Stimulated activated naive CD8-positive, alpha-beta T cell treated with anti-CD3 and anti-CD28 coated beads, Interleukin-15, amount 100 ng/mL, for 72 hours (primary cell): ENCODE measurements at regions not wholly inside any gene's neighbourhood (a gene's known extent, or its start where the extent isn't known, plus 50 kb on each side); places are given as distances from the start of the nearest gene placed in this dataset.

Experiments used
- ATAC-seq: fragments of 150-1000 bp; cut with Tn5 transposase; 2 replicates; pipeline ENCODE4 v1.10.0; 2021; ENCODE audit warnings: mild to moderate bottlenecking, moderate library complexity
- DNase-seq, 2 donors: peaks; one replicate each; pipeline ENCODE4 v3.0.0; 2021 to 2022
- H3K27ac Mint-ChIP-seq, 2 donors: one replicate each; pipeline ENCODE4 v1.8.0; 2022; ENCODE audit warnings: mild to moderate bottlenecking in 2 of 2, mixed read lengths in 2 of 2, moderate library complexity in 2 of 2
- H3K27me3 Mint-ChIP-seq: one replicate; pipeline ENCODE4 v1.8.0; 2022; ENCODE audit warnings: mixed read lengths
- H3K4me1 Mint-ChIP-seq: one replicate; pipeline ENCODE4 v1.8.0; 2022; ENCODE audit warnings: mild to moderate bottlenecking, mixed read lengths
- H3K4me3 Mint-ChIP-seq, 2 donors: one replicate each; pipeline ENCODE4 v1.8.0; 2022; ENCODE audit warnings: mild to moderate bottlenecking in 2 of 2, mixed read lengths in 2 of 2, moderate library complexity in 1 of 2
- H3K9me3 Mint-ChIP-seq, 2 donors: one replicate each; pipeline ENCODE4 v1.8.0; 2022; ENCODE audit warnings: mixed read lengths in 2 of 2

DNA sequence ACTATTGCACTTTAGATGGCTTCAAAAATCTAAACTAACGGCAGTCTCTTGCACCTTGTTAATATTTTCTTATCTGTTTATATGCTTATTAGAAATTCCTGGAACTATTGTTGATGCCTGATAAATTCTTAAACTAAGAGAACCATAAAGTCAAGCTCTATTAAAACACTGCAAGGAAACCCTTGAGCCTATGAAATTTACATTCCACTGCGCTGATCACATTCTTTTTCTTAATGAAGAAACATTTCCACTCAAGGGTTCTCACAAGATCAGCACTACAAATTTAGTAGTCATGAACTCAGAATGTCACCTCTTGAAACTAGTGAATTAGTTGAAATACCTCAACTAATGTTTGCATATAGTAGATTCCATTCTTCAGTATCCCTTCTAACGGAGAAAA lies 331.8 kb upstream of the SLC8A1 start:
- DNase-seq (no peak), ATAC-seq (no peak)
- Mint-ChIP-seq H3K9me3 (no peaks in the 10 kb centered on the region), H3K4me1 (no peaks in the 10 kb centered on the region), H3K27ac (no peak overlapping the region), H3K27me3 (no peaks in the 10 kb centered on the region), H3K4me3 (no peak overlapping the region)

DNA sequence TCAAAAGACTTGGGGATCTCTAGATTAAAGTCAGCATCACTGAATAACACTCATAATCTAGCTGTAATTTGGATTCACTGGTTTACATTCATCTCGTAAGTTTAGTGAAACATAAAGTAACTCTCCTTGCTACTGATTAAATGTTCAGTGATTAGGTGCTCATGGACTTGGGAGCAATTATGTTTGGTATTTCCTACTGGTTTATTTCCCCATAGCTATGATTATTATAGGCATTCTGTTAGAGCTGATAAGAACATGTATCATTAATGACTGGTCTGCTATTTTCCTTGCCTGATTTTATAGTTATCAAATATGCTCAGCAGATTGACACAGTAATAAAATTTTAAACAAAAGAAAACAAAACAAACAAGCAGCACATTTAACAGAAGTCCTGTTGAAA lies 334.7 kb upstream of the SLC8A1 start:
- Mint-ChIP-seq H3K27ac (no peak overlapping the region), H3K4me1 (no peaks in the 10 kb centered on the region), H3K27me3 (no peaks in the 10 kb centered on the region), H3K9me3 (no peaks in the 10 kb centered on the region), H3K4me3 (no peak overlapping the region)
- ATAC-seq (no peak), DNase-seq (no peak)

DNA sequence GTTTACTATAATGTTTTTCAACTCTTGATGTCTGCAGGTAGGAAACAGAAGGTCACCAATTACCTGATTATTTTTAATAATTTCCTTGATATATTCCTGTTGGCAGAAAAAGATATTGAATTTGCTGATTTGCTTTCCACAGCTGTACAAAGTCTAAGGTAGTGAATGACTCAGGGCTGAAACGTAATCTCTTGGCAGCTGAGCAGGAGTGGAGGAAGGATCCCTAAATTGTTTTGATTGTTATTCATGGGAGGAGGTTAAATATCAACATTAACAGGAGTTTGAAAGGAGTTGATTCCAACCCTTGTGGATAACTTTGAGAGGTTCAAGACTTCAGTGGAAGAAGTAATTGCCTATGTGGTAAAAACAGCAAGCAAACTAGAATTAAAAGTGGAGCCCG lies 345.2 kb upstream of the SLC8A1 start:
- DNase-seq: no peak
- Mint-ChIP-seq H3K4me3 (no peak overlapping the region), H3K4me1 (no peaks in the 10 kb centered on the region), H3K27me3 (no peaks in the 10 kb centered on the region), H3K9me3 (no peaks in the 10 kb centered on the region), H3K27ac (no peak overlapping the region)
- no peak for ATAC-seq

DNA sequence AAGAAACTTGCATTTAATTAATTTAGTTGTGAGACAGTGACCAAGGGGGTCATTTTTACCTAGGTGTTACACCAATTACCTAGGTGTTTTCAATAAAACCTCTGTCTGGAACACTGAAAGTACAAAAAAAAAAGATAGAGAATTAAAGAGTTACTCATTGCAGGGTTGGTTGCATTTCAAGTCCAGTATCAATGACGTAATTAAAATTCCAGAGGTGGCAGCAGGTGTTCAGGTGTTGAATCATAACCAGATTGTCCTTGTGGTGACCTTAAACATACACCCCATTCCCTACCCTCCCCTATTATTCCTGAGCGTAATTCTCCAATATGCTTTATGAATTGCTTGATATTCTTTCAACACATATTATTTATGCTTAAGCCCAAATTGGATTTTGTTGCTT lies 352.0 kb upstream of the SLC8A1 start:
- no peaks in the 10 kb centered on the region for H3K27me3 Mint-ChIP-seq
- no peak overlapping the region for H3K27ac Mint-ChIP-seq
- H3K4me3 Mint-ChIP-seq: no peak overlapping the region
- H3K9me3 Mint-ChIP-seq: no peaks in the 10 kb centered on the region
- DNase-seq (no peak), ATAC-seq (no peak)
- H3K4me1 Mint-ChIP-seq: no peaks in the 10 kb centered on the region

DNA sequence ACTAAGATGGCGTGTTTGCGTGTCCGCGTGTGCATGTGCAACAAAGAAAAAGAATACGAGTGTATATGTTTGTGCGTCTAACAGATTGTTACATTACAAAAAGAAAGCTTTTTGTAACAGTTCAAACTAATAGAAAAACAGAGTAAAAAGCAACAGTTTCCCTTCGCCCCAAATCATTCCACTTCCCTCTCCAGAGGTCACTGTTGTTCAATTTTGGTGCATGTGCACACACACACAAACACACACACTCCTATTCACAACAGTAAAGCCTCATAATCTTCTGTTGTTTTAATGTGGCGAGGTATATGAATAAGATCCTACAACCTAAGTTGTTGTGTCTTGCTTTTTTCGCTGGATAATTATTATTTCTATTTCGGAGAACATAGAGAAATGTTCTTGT lies 357.3 kb upstream of the SLC8A1 start:
- DNase-seq: no peak
- no peaks in the 10 kb centered on the region for H3K27me3 Mint-ChIP-seq
- no peaks in the 10 kb centered on the region for H3K9me3 Mint-ChIP-seq
- H3K4me1 Mint-ChIP-seq: no peaks in the 10 kb centered on the region
- no peak for ATAC-seq
- no peak overlapping the region for H3K27ac Mint-ChIP-seq
- no peak overlapping the region for H3K4me3 Mint-ChIP-seq

DNA sequence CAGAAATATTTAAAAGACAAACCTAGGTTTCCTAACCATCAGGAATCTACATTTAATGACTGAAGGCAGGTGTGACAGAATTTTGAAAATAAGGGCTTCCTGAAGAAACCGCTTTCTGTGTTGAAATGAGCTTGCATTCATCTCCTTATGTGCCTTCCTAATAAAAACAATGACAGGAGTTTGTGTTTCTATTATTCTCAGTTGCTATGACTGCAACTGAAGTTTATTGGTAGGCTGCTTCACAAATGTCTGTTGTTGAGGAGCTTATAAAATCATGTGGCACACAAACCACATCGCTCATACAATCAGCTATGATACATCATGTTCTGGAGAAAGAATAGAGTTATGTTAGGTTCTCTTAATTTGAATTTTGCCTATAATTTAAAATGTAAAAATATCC lies 362.7 kb upstream of the SLC8A1 start:
- Mint-ChIP-seq H3K9me3 (no peaks in the 10 kb centered on the region), H3K4me1 (no peaks in the 10 kb centered on the region), H3K27ac (no peak overlapping the region), H3K4me3 (no peak overlapping the region), H3K27me3 (no peaks in the 10 kb centered on the region)
- ATAC-seq: no peak
- no peak for DNase-seq

DNA sequence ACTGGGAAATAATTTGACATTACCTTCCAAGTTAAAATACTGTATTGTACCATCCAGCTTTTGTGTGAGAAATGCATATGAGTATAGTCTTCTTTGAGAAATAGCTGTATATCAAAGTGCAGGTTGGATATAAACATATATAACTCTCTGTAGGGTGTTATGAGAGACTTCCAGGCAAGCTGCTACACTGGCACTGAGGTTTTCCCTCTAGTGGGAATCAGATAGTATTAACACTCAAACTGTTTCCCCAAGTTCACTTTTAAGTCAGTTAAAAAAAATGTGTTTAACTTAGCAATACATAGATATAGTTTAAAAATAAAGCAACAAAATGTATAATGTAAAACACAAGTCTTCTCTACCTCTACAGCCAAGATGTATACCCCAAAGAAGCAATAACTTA lies 368.4 kb upstream of the SLC8A1 start:
- Mint-ChIP-seq H3K4me3 (no peak overlapping the region), H3K27ac (no peak overlapping the region), H3K27me3 (no peaks in the 10 kb centered on the region), H3K4me1 (no peaks in the 10 kb centered on the region), H3K9me3 (no peaks in the 10 kb centered on the region)
- ATAC-seq (no peak), DNase-seq (no peak)

DNA sequence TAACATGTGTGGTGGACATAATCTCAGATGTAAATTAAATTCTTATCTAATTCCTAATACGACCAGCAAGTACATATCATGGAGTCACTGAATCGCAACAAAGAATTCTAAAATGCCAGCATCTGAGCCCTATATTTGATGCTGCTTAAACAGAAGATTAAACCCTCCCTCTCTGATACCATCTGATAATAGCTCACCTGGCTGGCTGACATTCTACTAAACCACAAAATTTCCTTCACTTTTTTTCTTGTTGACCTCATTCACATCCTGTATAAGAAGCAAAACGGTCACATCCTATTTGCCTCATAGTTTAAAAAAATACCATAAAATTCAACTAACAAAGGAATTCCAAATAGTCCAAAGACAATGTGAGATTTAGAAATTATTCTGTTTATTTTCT lies 371.6 kb upstream of the SLC8A1 start:
- Mint-ChIP-seq H3K9me3 (no peaks in the 10 kb centered on the region), H3K27me3 (no peaks in the 10 kb centered on the region), H3K4me3 (peak overlapping the region in 1 of 2 donors; percentile 22), H3K27ac (peak overlapping the region in 1 of 2 donors; percentile 74), H3K4me1 (no peaks in the 10 kb centered on the region)
- ATAC-seq: no peak
- no peak for DNase-seq

DNA sequence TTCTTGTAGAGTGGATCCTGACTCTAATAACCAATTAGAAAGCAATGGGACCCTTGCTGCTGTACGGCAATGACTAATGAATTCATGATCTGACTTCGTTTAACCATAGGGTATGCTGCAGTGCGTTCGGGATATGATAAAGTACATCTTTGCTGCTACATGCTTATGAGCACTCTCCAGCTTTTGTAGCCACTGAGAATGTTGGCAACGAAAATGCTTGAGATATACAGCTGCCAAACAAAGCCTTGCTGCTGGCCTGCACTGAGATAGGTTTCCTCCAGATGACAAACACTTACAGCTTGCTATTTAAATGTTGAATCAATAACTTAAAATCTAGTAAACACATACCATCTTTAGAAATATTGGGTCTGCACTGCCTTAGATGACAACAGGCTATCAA lies 372.4 kb upstream of the SLC8A1 start:
- Mint-ChIP-seq H3K4me1 (no peaks in the 10 kb centered on the region), H3K27me3 (no peaks in the 10 kb centered on the region), H3K9me3 (no peaks in the 10 kb centered on the region), H3K27ac (no peak overlapping the region), H3K4me3 (no peak overlapping the region)
- DNase-seq (no peak), ATAC-seq (no peak)

DNA sequence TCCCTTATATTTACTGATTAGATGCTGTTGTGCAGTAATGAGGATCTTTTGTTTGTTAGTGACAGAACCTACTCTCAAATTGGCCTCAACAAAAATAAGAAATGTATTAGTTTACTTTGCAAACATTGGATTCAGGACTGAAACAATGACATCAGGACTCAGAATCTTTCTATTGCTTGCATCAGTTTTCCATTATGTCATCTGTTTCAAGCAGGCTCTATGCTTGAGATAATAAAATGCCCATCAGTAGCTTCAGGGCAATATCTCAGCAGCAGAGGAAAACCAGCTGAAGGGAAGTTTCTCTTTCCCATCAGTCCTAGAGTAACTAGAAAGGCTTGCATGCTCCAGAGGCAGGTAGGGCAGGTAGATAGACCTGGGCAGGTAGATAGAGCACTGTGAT lies 375.5 kb upstream of the SLC8A1 start:
- no peaks in the 10 kb centered on the region for H3K4me1 Mint-ChIP-seq
- DNase-seq (no peak), ATAC-seq (no peak)
- no peak overlapping the region for H3K4me3 Mint-ChIP-seq
- H3K27me3 Mint-ChIP-seq: no peaks in the 10 kb centered on the region
- H3K27ac Mint-ChIP-seq: peak overlapping the region in 1 of 2 donors; percentile 13
- no peaks in the 10 kb centered on the region for H3K9me3 Mint-ChIP-seq

DNA sequence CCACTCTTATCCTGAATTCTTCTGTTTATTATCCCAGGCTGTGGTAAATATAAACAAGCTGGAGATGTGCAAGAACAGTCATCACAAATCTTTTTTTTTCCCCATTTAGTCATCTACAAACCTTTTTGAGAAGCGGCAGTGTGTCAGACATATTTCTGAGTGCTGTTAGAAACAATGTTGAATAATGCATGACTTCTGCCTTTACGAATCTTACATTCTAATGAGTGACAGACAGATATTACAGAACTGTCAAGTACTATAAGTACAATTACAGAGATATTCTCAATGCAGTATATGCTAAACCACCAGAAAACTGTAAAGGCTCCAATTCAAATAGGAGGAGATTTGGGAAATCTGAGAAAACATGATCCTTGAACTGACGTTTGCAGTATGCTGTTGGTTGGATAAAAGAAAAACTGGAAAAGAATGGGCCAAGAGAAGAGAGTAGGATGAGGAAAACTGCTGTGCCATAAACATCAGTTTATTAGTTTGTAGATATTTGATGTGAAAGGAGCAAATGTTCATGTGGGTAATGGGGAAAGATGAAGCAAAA lies 379.5 kb upstream of the SLC8A1 start:
- no peak overlapping the region for H3K27ac Mint-ChIP-seq
- H3K27me3 Mint-ChIP-seq: no peaks in the 10 kb centered on the region
- no peaks in the 10 kb centered on the region for H3K4me1 Mint-ChIP-seq
- H3K9me3 Mint-ChIP-seq: no peaks in the 10 kb centered on the region
- DNase-seq (no peak), ATAC-seq (no peak)
- H3K4me3 Mint-ChIP-seq: no peak overlapping the region

DNA sequence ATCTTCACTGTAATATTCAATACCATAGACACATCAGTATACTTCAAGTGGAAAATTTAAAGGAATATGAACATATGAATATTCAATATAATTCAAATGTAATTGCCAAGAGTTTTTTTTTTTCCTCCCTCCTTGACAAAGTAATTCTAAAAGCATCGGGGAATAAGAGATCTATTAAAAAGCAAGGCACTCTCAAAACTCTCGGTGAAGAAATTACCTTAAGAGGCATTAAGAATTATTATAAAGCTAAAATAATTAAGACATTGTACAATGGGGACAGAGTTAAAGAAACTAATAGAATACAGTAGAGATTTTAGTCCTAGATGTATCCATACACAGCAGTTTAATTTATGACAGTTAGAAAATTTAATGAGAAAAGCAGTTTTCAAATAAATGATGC lies 390.0 kb upstream of the SLC8A1 start:
- Mint-ChIP-seq H3K9me3 (peaks cover 0 to 11% of the 10 kb centered on the region in 2 donors), H3K4me3 (no peak overlapping the region), H3K4me1 (no peaks in the 10 kb centered on the region), H3K27ac (no peak overlapping the region), H3K27me3 (no peaks in the 10 kb centered on the region)
- DNase-seq (no peak), ATAC-seq (no peak)

DNA sequence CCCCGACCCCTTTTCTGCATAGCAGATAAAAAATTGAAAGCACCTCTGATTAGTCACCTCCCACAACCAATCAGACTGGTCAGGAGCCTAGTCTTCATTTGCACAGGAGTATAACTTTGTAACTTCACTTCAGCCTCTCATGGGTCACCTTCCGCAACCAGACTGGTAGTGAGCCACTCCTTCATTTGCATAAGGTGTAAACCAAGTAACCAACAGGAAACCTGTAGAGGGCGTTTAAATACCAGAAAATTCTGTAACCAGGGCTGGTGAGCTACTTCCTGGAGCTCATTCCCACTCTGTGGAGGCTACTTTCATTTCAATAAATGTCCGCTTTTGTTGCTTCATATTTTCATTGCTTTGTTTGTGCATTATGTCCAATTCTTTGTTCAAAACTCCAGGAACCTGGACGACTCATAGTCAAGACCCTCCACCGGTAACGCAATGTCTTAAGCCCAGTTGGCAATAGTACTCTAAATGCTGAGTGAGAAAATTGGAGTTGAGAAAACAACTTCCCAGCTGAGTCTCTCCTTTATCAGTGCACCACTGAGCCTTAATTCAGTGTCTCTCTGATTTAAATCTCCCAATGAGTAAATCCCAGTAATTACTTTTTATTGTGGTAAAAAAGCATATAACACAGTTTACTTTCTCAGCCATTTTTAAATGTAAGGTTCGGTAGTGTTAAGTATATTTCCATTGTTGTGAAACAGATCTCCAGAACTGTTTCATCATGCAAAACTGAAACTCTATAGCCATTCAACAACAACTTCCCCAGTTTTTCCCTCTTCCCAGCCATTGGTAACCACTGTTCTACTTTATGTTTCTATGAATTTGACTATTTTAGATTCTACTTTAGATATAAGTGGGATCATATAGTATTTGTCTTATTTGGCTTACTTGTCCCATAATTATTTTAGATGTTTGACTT lies 392.7 kb upstream of the SLC8A1 start:
- Mint-ChIP-seq H3K4me3 (no peak overlapping the region), H3K9me3 (no peaks in the 10 kb centered on the region), H3K27me3 (no peaks in the 10 kb centered on the region), H3K27ac (no peak overlapping the region), H3K4me1 (no peaks in the 10 kb centered on the region)
- ATAC-seq: peak; percentile 53
- no peak for DNase-seq

DNA sequence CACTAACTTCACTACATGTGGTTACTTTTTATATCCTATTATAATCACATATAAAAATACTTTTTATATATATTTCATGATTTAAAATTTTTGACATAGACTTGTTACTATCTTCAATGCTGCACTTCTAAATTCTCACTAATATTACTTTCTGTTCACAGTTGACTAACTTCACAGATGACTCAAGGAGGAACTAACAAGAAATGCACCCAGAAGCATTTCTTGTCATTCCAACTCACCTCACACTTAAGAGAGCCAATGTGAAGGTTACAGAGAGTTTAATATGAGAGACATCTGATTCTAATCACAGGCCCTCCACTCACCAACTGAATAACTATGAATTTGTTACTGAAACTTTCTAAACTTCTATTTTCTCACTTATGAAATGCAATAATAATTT lies 399.8 kb upstream of the SLC8A1 start:
- no peak overlapping the region for H3K27ac Mint-ChIP-seq
- ATAC-seq: no peak
- peaks cover 0 to 9% of the 10 kb centered on the region in 2 donors for H3K9me3 Mint-ChIP-seq
- no peaks in the 10 kb centered on the region for H3K27me3 Mint-ChIP-seq
- H3K4me3 Mint-ChIP-seq: no peak overlapping the region
- H3K4me1 Mint-ChIP-seq: no peaks in the 10 kb centered on the region
- no peak for DNase-seq

DNA sequence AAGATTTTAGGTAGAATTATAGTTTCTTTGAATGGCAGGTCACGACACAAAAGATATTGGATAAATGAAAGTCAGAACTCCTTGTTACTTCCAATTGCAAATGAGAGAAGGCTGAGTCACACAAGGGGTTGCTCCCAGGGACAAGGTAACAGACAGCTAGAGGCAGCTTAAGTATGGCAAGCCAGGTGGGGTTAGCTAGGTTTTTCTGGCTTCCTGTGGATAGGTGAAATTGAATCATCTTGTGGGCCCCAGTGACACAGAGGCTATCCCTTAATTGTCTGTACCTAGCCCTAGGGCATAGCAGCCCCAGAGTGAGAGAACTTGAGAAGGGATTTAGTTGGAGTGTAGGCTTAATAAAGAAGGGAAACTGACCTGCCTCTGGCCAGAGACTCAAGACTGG lies 407.7 kb upstream of the SLC8A1 start:
- no peaks in the 10 kb centered on the region for H3K27me3 Mint-ChIP-seq
- H3K4me3 Mint-ChIP-seq: no peak overlapping the region
- ATAC-seq: no peak
- H3K4me1 Mint-ChIP-seq: no peaks in the 10 kb centered on the region
- no peak for DNase-seq
- no peak overlapping the region for H3K27ac Mint-ChIP-seq
- no peaks in the 10 kb centered on the region for H3K9me3 Mint-ChIP-seq

DNA sequence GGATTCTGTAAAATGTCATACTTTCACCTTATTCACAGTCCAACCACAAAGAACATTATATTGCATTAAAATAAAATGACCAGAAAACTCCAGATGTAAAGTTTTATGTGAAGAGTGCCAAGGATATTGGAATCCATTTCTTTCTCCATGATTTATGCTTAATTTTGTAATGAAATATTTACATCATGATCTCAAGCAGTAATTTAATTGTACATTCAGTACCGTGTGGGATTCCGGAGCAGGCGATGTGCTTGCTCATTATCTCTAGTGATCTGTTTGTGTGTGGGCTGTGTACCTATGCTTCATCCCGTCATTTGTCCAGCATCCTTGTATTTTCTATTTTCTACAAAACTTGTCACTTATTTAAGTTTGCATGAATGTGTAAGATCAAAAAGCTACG lies 415.9 kb upstream of the SLC8A1 start:
- no peak overlapping the region for H3K27ac Mint-ChIP-seq
- H3K27me3 Mint-ChIP-seq: no peaks in the 10 kb centered on the region
- H3K4me1 Mint-ChIP-seq: no peaks in the 10 kb centered on the region
- no peak overlapping the region for H3K4me3 Mint-ChIP-seq
- no peaks in the 10 kb centered on the region for H3K9me3 Mint-ChIP-seq
- no peak for DNase-seq
- no peak for ATAC-seq

DNA sequence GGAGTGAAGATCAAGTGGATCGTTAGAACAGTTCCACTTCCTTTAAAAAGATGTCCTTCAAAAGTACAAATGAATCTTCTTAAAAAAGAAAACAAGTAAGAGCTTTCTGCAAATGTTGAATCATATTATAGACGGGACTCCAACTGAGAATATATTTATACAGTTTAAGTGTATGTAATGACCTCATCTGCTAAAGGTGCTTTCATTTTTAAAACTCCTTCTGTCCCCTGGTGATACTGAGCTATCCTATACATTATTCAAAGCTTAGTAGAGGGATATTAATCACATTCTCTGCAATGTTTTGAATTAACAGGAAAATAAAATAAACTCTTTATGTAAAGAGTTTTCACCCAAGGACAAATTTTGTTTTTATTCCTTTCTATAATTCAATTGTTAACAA lies 420.7 kb upstream of the SLC8A1 start:
- no peak overlapping the region for H3K4me3 Mint-ChIP-seq
- H3K9me3 Mint-ChIP-seq: no peaks in the 10 kb centered on the region
- ATAC-seq: no peak
- no peaks in the 10 kb centered on the region for H3K27me3 Mint-ChIP-seq
- H3K4me1 Mint-ChIP-seq: no peaks in the 10 kb centered on the region
- H3K27ac Mint-ChIP-seq: peak overlapping the region in 1 of 2 donors; percentile 9
- no peak for DNase-seq
